Adrenal gland (tissue), 9 donors: ENCODE measurements at regions not wholly inside any gene's neighbourhood (a gene's known extent, or its start where the extent isn't known, plus 50 kb on each side); places are given as distances from the start of the nearest gene placed in this dataset.

Experiments
- DNase-seq, 7 donors: peaks; one replicate each; pipeline ENCODE4 v3.0.0-alpha.2; 2019 to 2020
- H3K27ac ChIP-seq, 5 donors: fragments of 200-600 bp; sonication (generic) in 4 of 5; 1 replicate in 3 of 5; 2 replicates in 2 of 5; pipeline versions ENCODE4 v1.5.1 to v1.8.0; 2016 to 2020; ENCODE audit warnings: mild to moderate bottlenecking in 1 of 5
- H3K27me3 ChIP-seq: fragments of 200-600 bp; 2 replicates; pipeline ENCODE4 v1.8.0; 2021
- H3K36me3 ChIP-seq, 2 donors: fragments of 200-600 bp; replicated peaks in 1 of 2; 1 replicate in 1 of 2; 2 replicates in 1 of 2; pipeline versions ENCODE4 v1.5.1 to v1.8.0; 2018 to 2022
- H3K4me1 ChIP-seq, 2 donors: fragments of 200-600 bp; replicated peaks in 1 of 2; 1 replicate in 1 of 2; 2 replicates in 1 of 2; pipeline versions ENCODE4 v1.5.1 to v1.8.0; 2018 to 2021
- H3K4me3 ChIP-seq, 4 donors: fragments of 200-600 bp; sonication (generic) in 3 of 4; one replicate each; pipeline ENCODE4 v1.5.1; 2016 to 2018
- H3K9me3 ChIP-seq, 3 donors: fragments of 200-600 bp; sonication (generic) in 1 of 3; replicated peaks in 1 of 3; 1 replicate in 2 of 3; 2 replicates in 1 of 3; pipeline versions ENCODE4 v1.5.1 to v1.8.0; 2016 to 2021
- POLR2A ChIP-seq, 2 donors: fragments of 450-650 bp; IDR thresholded peaks; one replicate each; pipeline ENCODE4 v1.6.1; 2017; ENCODE audit warnings: antibody characterized with exemption in 2 of 2, mild to moderate bottlenecking in 2 of 2, moderate library complexity in 1 of 2
- WGBS, 4 donors: extraction: QIAGEN DNeasy Blood & Tissue Kit in 2 of 4; methylation state at CpG; one replicate each; pipeline versions ENCODE4 v1.1.5 to v1.1.7; 2013 to 2017; 5-methylcytosine and 5-hydroxymethylcytosine counted together
- intact Hi-C, 2 donors: fragments of 100-400 bp; cut with DNase I; formaldehyde crosslinking; loops; one replicate each; pipeline versions ENCODE4 v1.14.1 to v1.15.0; 2022 to 2023
- TF ChIP-seq, protein P1 (sequence below), 6 experiments: fragments of 450-650 bp in 4 of 6; fragments of 200-600 bp in 2 of 6; sonication (generic) in 1 of 6; IDR thresholded peaks; 1 replicate in 5 of 6; 2 replicates in 1 of 6; pipeline versions ENCODE4 v1.5.1 to v1.8.0; 2016 to 2021; ENCODE audit warnings: antibody characterized with exemption in 6 of 6, mild to moderate bottlenecking in 2 of 6, moderate library complexity in 1 of 6
- donor health status: healthy with polysubstance abuse.
- donor health status: Bipolar disorder and iron deficiency.
- donor health status: DM: yes; HTN: yes; CAD: no.
- donor health status: DM: no; HTN: no; CAD: no.
- donor health status: DM: no; HTN: no; CAD: no.

DNA sequence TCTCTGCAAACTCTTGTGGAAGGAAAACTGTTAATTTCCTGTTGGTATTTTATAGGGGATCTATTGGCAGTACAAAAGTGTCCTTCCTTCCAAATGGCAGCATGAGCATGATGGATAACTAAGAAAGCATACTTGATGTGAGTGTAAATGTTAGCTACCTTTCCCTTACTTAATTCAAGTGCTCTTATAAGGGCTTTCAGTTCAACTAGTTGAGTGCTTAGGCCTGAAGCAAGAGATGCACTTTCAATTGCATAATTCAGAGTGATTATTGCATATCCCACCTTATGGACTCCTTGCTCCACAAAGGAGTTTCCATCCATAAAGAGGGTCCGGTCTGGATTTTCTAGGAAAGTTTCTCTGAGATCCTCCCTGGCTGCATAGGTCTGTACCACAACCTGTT, 56.3 kb upstream of the CYP2C8 start:
- H3K27me3 ChIP-seq, result no peaks in the 10 kb centered on the region
- 77 to 94% (median 86%) methylated on average over 1 of the region's 1 CpG for WGBS, 4 donors
- H3K27ac ChIP-seq, result no peak overlapping the region
- H3K4me1 ChIP-seq, result no peaks in the 10 kb centered on the region
- no peak overlapping the region for H3K4me3 ChIP-seq
- DNase-seq, result no peak
- no peaks in the 10 kb centered on the region for H3K9me3 ChIP-seq
- H3K36me3 ChIP-seq, result no peaks in the 10 kb centered on the region
- intact Hi-C loops, result no loop called here
- TF ChIP-seq, protein P1, sequence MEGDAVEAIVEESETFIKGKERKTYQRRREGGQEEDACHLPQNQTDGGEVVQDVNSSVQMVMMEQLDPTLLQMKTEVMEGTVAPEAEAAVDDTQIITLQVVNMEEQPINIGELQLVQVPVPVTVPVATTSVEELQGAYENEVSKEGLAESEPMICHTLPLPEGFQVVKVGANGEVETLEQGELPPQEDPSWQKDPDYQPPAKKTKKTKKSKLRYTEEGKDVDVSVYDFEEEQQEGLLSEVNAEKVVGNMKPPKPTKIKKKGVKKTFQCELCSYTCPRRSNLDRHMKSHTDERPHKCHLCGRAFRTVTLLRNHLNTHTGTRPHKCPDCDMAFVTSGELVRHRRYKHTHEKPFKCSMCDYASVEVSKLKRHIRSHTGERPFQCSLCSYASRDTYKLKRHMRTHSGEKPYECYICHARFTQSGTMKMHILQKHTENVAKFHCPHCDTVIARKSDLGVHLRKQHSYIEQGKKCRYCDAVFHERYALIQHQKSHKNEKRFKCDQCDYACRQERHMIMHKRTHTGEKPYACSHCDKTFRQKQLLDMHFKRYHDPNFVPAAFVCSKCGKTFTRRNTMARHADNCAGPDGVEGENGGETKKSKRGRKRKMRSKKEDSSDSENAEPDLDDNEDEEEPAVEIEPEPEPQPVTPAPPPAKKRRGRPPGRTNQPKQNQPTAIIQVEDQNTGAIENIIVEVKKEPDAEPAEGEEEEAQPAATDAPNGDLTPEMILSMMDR (IDR thresholded peaks at IDR 0.05), result no peak
- no peak for TF ChIP-seq POLR2A (IDR thresholded peaks at IDR 0.05)

DNA sequence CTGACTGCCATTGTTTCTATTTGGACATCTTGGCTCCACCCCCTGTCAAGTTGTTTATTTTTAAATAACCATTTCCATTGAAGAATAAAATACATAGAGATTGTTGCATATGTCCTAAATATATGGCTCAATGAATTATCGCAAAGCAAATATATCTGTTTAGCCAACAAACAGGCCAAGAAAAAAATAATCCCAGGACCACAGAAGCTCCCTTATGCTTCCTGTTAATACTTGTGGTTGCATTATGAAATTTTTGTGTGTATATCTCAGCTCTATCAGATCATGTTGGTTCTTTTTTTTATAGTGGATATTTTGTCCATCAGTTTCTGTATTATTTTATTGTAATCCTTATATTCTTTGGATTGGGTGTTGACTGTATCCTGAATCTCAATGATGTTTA, 53.4 kb upstream of the CYP2C8 start:
- intact Hi-C loops, result no loop called here
- DNase-seq, result no peak
- TF ChIP-seq POLR2A (IDR thresholded peaks at IDR 0.05), result no peak
- TF ChIP-seq, protein P1 (IDR thresholded peaks at IDR 0.05), result no peak
- 76 to 88% (median 81%) methylated on average over 1 of the region's 1 CpG for WGBS, 4 donors
- no peaks in the 10 kb centered on the region for H3K4me1 ChIP-seq
- H3K9me3 ChIP-seq, result no peaks in the 10 kb centered on the region
- H3K27me3 ChIP-seq, result no peaks in the 10 kb centered on the region
- H3K27ac ChIP-seq, result no peak overlapping the region
- no peak overlapping the region for H3K4me3 ChIP-seq
- H3K36me3 ChIP-seq, result no peaks in the 10 kb centered on the region

DNA sequence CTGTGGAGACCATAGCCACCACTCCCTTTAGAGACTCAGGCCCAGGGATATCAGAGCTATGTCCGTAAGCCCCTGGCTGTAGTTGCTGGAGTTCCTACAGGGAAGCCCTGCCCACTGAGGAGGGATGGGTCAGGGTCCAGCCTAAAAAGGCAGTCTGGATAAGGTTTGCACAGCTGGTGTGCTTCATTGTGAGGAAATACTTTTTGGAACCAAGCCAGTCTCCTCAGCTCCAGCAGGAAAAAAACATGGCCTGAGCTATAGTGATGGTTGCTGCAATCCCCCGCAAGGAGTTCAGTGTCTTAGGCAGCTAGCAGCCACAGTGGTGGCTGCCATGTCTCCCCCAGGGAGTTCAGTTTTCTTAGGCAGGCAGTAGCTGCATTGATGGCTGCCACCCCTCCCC, 52.6 kb upstream of the CYP2C8 start:
- H3K27me3 ChIP-seq, result no peaks in the 10 kb centered on the region
- intact Hi-C loops, result no loop called here
- H3K4me1 ChIP-seq, result no peaks in the 10 kb centered on the region
- 63 to 86% (median 73%) methylated on average over 2 of the region's 2 CpGs for WGBS, 4 donors
- no peak for DNase-seq
- H3K4me3 ChIP-seq, result no peak overlapping the region
- TF ChIP-seq POLR2A (IDR thresholded peaks at IDR 0.05), result no peak
- TF ChIP-seq, protein P1 (IDR thresholded peaks at IDR 0.05), result no peak
- no peaks in the 10 kb centered on the region for H3K36me3 ChIP-seq
- H3K9me3 ChIP-seq, result no peaks in the 10 kb centered on the region
- no peak overlapping the region for H3K27ac ChIP-seq
